Smooth muscle cell (in vitro differentiated cells): ENCODE measurements at regions not wholly inside any gene's neighbourhood (a gene's known extent, or its start where the extent isn't known, plus 50 kb on each side); places are given as distances from the start of the nearest gene placed in this dataset.
"Not testable (repeated sequence)": the region's sequence is repeated elsewhere in the genome, so short reads cannot be mapped to it uniquely, and the experiment has no call there.

Experiments used
- DNase-seq: peaks from one replicate; lab custom pipeline; 2025; ENCODE audit not compliant: unreplicated experiment; lab: John Stamatoyannopoulos, UW
- H2AFZ ChIP-seq: fragments of 200-600 bp; sonication (generic); 2 replicates; pipeline ENCODE4 v1.6.0; 2016; ENCODE audit warnings: antibody characterized with exemption, low read depth, mild to moderate bottlenecking
- H3F3A ChIP-seq: fragments of 200-600 bp; sonication (generic); 2 replicates; pipeline ENCODE4 v1.6.0; 2017; ENCODE audit warnings: antibody characterized with exemption, low read depth
- H3K27ac ChIP-seq: fragments of 200-600 bp; sonication (generic); 2 replicates; pipeline ENCODE4 v1.5.1; 2016; ENCODE audit warnings: low read depth, mild to moderate bottlenecking
- H3K27me3 ChIP-seq: fragments of 200-600 bp; sonication (generic); 2 replicates; pipeline ENCODE4 v1.6.1; 2016; ENCODE audit warnings: low read depth, mild to moderate bottlenecking
- H3K36me3 ChIP-seq: fragments of 200-600 bp; sonication (generic); 2 replicates; pipeline ENCODE4 v1.5.1; 2016; ENCODE audit warnings: low read depth
- H3K4me1 ChIP-seq: fragments of 200-600 bp; sonication (generic); 2 replicates; pipeline ENCODE4 v1.5.1; 2016; ENCODE audit warnings: low read depth
- H3K4me2 ChIP-seq: fragments of 200-600 bp; sonication (generic); 2 replicates; pipeline ENCODE4 v1.6.0; 2016; ENCODE audit warnings: mild to moderate bottlenecking
- H3K4me3 ChIP-seq: fragments of 200-600 bp; sonication (generic); 2 replicates; pipeline ENCODE4 v1.5.1; 2016; ENCODE audit warnings: mild to moderate bottlenecking
- H3K79me2 ChIP-seq: fragments of 200-600 bp; sonication (generic); 2 replicates; pipeline ENCODE4 v1.6.0; 2016; ENCODE audit warnings: low read depth, mild to moderate bottlenecking
- H3K9ac ChIP-seq: fragments of 200-600 bp; sonication (generic); 2 replicates; pipeline ENCODE4 v1.6.0; 2016; ENCODE audit warnings: low read depth
- H3K9me3 ChIP-seq: fragments of 200-600 bp; sonication (generic); replicated peaks from 2 replicates; pipeline ENCODE4 v1.5.1; 2016; ENCODE audit warnings: low read depth
- H4K20me1 ChIP-seq: fragments of 200-600 bp; sonication (generic); 2 replicates; pipeline ENCODE4 v1.6.0; 2016; ENCODE audit warnings: low read depth
- WGBS: methylation state at CpG from one replicate; pipeline ENCODE4 v1.1.7; 2016; ENCODE audit warnings: low lambda C conversion rate; 5-methylcytosine and 5-hydroxymethylcytosine counted together
- TF ChIP-seq, protein P1 (sequence below): fragments of 200-600 bp; sonication (generic); IDR thresholded peaks from 2 replicates; pipeline ENCODE4 v1.5.1; 2017; ENCODE audit warnings: borderline replicate concordance, mild to moderate bottlenecking, antibody characterized with exemption; ENCODE audit not compliant: insufficient read depth, poor library complexity, severe bottlenecking

DNA sequence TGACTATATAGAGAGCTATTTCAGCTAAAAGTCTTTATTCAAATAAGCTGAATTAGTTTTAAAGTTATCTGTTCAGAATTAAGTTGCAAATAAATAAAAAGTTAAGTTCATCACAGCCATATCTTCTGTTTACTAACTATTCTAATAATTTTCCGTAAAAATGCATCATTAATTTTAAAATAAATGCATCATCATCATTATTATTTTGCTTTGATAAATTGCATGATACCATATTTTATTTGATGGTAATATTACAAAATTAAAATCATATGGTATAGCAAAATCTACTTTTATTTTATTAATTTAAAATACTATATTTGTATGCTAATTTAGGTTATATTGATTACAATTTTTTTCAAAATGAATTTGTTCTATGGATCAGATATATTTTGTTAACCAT, 357.3 kb upstream of the NDST4 start:
- Histone ChIP-seq H3F3A (no peaks in the 10 kb centered on the region), H3K36me3 (no peaks in the 10 kb centered on the region), H2AFZ (no peak overlapping the region), H4K20me1 (no peaks in the 10 kb centered on the region), H3K27ac (no peak overlapping the region), H3K27me3 (no peaks in the 10 kb centered on the region), H3K4me2 (no peak overlapping the region), H3K4me3 (no peak overlapping the region), H3K79me2 (no peaks in the 10 kb centered on the region), H3K9ac (no peak overlapping the region), H3K4me1 (no peaks in the 10 kb centered on the region), H3K9me3 (no peaks in the 10 kb centered on the region)
- WGBS: 47% methylated on average over 1 of the region's 1 CpG
- DNase-seq: no peak
- TF ChIP-seq, protein P1, sequence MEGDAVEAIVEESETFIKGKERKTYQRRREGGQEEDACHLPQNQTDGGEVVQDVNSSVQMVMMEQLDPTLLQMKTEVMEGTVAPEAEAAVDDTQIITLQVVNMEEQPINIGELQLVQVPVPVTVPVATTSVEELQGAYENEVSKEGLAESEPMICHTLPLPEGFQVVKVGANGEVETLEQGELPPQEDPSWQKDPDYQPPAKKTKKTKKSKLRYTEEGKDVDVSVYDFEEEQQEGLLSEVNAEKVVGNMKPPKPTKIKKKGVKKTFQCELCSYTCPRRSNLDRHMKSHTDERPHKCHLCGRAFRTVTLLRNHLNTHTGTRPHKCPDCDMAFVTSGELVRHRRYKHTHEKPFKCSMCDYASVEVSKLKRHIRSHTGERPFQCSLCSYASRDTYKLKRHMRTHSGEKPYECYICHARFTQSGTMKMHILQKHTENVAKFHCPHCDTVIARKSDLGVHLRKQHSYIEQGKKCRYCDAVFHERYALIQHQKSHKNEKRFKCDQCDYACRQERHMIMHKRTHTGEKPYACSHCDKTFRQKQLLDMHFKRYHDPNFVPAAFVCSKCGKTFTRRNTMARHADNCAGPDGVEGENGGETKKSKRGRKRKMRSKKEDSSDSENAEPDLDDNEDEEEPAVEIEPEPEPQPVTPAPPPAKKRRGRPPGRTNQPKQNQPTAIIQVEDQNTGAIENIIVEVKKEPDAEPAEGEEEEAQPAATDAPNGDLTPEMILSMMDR: no peak

DNA sequence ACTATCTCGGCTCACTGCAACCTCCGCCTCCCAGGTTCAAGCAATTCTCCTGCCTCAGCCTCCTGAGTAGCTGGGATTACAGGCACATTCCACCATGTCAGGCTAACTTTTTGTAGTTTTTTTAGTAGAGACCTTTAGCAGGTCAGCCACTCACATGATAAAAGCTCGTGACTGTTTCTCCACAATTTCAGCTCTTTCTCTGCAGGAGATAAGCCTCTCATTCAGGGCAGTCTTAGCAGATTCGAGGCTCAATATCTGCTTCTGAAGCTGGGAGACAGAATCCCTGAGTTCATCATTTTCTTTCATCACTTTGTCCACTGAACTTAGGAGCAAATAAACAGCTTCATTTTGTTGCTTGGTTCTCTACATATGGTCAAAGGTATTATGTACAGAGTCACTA, 345.9 kb upstream of the NDST4 start:
- not testable (repeated sequence) for DNase-seq, H3K36me3 ChIP-seq, H3K79me2 ChIP-seq, H3F3A ChIP-seq, H3K27ac ChIP-seq, H3K4me2 ChIP-seq, H2AFZ ChIP-seq, H3K9ac ChIP-seq, H3K9me3 ChIP-seq, H4K20me1 ChIP-seq, H3K4me3 ChIP-seq, H3K27me3 ChIP-seq, H3K4me1 ChIP-seq
- WGBS: 89% methylated on average over 4 of the region's 4 CpGs

DNA sequence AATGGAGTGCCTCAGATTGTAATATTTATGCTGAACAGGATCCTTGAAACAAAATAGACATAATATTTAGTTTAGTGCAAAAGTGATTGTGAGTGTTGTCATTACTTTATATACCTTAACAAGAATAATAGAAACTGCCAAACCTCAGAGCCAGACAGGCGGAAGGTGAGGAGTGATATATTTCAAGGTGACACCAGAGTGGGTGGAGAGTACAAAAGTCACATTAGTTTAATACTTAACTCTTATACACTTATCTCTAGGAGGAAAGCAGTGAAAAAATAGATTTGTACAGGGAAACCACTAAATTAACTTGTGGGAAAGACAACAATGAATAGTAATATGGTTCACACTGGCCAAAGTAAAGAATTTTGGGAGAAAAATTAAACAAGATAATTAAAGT, 342.8 kb upstream of the NDST4 start:
- H3K36me3 ChIP-seq: no peaks in the 10 kb centered on the region
- no peak overlapping the region for H2AFZ ChIP-seq
- no peak for DNase-seq
- H3K4me3 ChIP-seq: no peak overlapping the region
- peaks cover 9% of the 10 kb centered on the region for H3K4me1 ChIP-seq
- no peak overlapping the region for H3K27ac ChIP-seq
- no peaks in the 10 kb centered on the region for H3K27me3 ChIP-seq
- H3F3A ChIP-seq: no peaks in the 10 kb centered on the region
- no peaks in the 10 kb centered on the region for H3K79me2 ChIP-seq
- 87% methylated on average over 1 of the region's 1 CpG for WGBS
- H3K9ac ChIP-seq: no peak overlapping the region
- H4K20me1 ChIP-seq: no peaks in the 10 kb centered on the region
- H3K9me3 ChIP-seq: no peaks in the 10 kb centered on the region
- TF ChIP-seq, protein P1: no peak
- no peak overlapping the region for H3K4me2 ChIP-seq

DNA sequence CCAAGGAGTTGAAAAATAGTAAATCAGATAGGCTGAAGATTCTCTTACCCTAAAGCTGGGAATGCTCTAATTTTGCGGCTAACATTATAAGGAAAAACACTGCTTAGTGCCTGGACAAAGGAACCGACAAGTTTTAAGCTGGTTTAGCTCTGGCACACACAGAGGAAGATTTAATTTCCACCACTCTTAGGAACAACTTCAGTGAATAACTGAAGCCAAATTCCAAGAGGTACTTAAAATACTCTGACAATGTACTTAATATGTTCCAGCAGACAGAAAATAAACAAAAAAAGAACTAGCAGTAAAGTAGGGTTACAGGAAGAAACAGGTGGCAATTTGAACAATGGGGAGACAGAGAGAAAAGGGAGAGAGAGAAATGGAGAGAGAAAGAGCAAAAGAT, 340.8 kb upstream of the NDST4 start:
- no peak for DNase-seq
- Histone ChIP-seq H3K27me3 (no peaks in the 10 kb centered on the region), H3K4me3 (no peak overlapping the region), H3F3A (no peaks in the 10 kb centered on the region), H3K79me2 (no peaks in the 10 kb centered on the region), H3K9me3 (no peaks in the 10 kb centered on the region), H3K36me3 (no peaks in the 10 kb centered on the region), H2AFZ (peak overlapping the region; percentile 38), H3K27ac (peak overlapping the region; percentile 83), H4K20me1 (no peaks in the 10 kb centered on the region), H3K9ac (peak overlapping the region; percentile 34), H3K4me2 (peak overlapping the region; percentile 1), H3K4me1 (peaks cover 9% of the 10 kb centered on the region)
- 87% methylated on average over 2 of the region's 2 CpGs for WGBS
- TF ChIP-seq, protein P1: no peak
